ENCODE measurements at regions not wholly inside any gene's neighbourhood (a gene's known extent, or its start where the extent isn't known, plus 50 kb on each side); places are given as distances from the start of the nearest gene placed in this dataset.
"Not testable (repeated sequence)": the region's sequence is repeated elsewhere in the genome, so short reads cannot be mapped to it uniquely, and the experiment has no call there.

GRCh38 chr16:63185235-63185780, 1149.1 kb upstream of the CDH8 start:
- no peak for DNase-seq
- intact Hi-C loops (cut with DNase I): no loop called here

- intact Hi-C loops (cut with DNase I): no loop called here
- DNase-seq: no peak
These were observed 1147.5 kb upstream of the CDH8 start for GRCh38 chr16:63183743-63184142.

GRCh38 chr16:63175313-63175712, 1139.1 kb upstream of the CDH8 start:
- DNase-seq: no peak
- intact Hi-C loops (cut with DNase I): no loop called here

- intact Hi-C loops (cut with DNase I): no loop called here
- DNase-seq: no peak
These were observed 1138.6 kb upstream of the CDH8 start for GRCh38 chr16:63174801-63175200.

- no peak for DNase-seq
These were observed 1135.3 kb upstream of the CDH8 start for GRCh38 chr16:63171545-63171944.

GRCh38 chr16:63169100-63169499, 1132.9 kb upstream of the CDH8 start:
- no peak for DNase-seq
- intact Hi-C loops (cut with DNase I): no loop called here

More at GRCh38 chr16:63171545-63171944, 1135.3 kb upstream of the CDH8 start:
- intact Hi-C loops (cut with DNase I): no loop called here

GRCh38 chr16:63157818-63158217, 1121.6 kb upstream of the CDH8 start:
- intact Hi-C loops (cut with DNase I): no loop called here

GRCh38 chr16:63146251-63146650, 1110.0 kb upstream of the CDH8 start:
- DNase-seq: no peak
- intact Hi-C loops (cut with DNase I): no loop called here

More at GRCh38 chr16:63157818-63158217, 1121.6 kb upstream of the CDH8 start:
- DNase-seq: no peak

GRCh38 chr16:63145411-63145810, 1109.2 kb upstream of the CDH8 start:
- intact Hi-C loops (cut with DNase I): no loop called here
- no peak for DNase-seq

GRCh38 chr16:63135069-63135468, 1098.8 kb upstream of the CDH8 start:
- intact Hi-C loops (cut with DNase I): no loop called here
- no peak for DNase-seq

GRCh38 chr16:63131503-63131902, 1095.3 kb upstream of the CDH8 start:
- intact Hi-C loops (cut with DNase I): no loop called here
- no peak for DNase-seq

GRCh38 chr16:63130942-63131341, 1094.7 kb upstream of the CDH8 start:
- no peak for DNase-seq
- intact Hi-C loops (cut with DNase I): no loop called here

GRCh38 chr16:63129411-63130125, 1093.3 kb upstream of the CDH8 start:
- intact Hi-C loops (cut with DNase I): no loop called here
- DNase-seq: peak in 3 of 10 donors; percentile 26 to 68 (median 42)

GRCh38 chr16:63119905-63120304, 1083.7 kb upstream of the CDH8 start:
- DNase-seq: peak in 1 of 10 donors; percentile 77
- intact Hi-C loops (cut with DNase I): not testable (repeated sequence)

- intact Hi-C loops (cut with DNase I): no loop called here
- DNase-seq: no peak
These were observed 1063.8 kb upstream of the CDH8 start for GRCh38 chr16:63100082-63100481.

GRCh38 chr16:63096857-63097256, 1060.6 kb upstream of the CDH8 start:
- no peak for DNase-seq
- intact Hi-C loops (cut with DNase I): no loop called here

- DNase-seq: no peak
- intact Hi-C loops (cut with DNase I): no loop called here
These were observed 1056.5 kb upstream of the CDH8 start for GRCh38 chr16:63092736-63093135.

GRCh38 chr16:63082101-63082500, 1045.9 kb upstream of the CDH8 start:
- intact Hi-C loops (cut with DNase I): no loop called here
- DNase-seq: no peak

GRCh38 chr16:63080746-63081145, 1044.5 kb upstream of the CDH8 start:
- intact Hi-C loops (cut with DNase I): no loop called here
- no peak for DNase-seq

- intact Hi-C loops (cut with DNase I): no loop called here
- DNase-seq: no peak
These were observed 1032.8 kb upstream of the CDH8 start for GRCh38 chr16:63069047-63069446.

GRCh38 chr16:63067141-63067540, 1030.9 kb upstream of the CDH8 start:
- no peak for DNase-seq
- intact Hi-C loops (cut with DNase I): no loop called here

- intact Hi-C loops (cut with DNase I): no loop called here
- DNase-seq: no peak
These were observed 1030.3 kb upstream of the CDH8 start for GRCh38 chr16:63066552-63066951.

All from posterior cingulate gyrus (tissue), 11 donors.